HepG2 (cell line): ENCODE measurements at regions not wholly inside any gene's neighbourhood (a gene's known extent, or its start where the extent isn't known, plus 50 kb on each side); places are given as distances from the start of the nearest gene placed in this dataset.

Experiments
- ATAC-seq: fragments of 200-7000 bp; cut with Tn5 transposase; 3 replicates; pipeline ENCODE4 v1.9.1; 2020; ENCODE audit warnings: mild to moderate bottlenecking, moderate library complexity
- BruUV-seq: library from RNA; stranded (reverse); fragments of 400-500 nt; replicated peaks from 2 replicates; lab custom pipeline; 2021; lab: Mats Ljungman, UMichigan
- CTCF ChIA-PET: fragments of 300-600 bp; formaldehyde crosslinking; extraction: SDS; loops from one replicate; lab custom pipeline; 2021; ENCODE audit warnings: low total read pairs, inconsistent platforms, low intra/inter-chr PET ratio; lab: Yijun Ruan, JAX
- POLR2A ChIA-PET: fragments of 350-600 bp; sonication (Branson Sonifier 250); formaldehyde crosslinking; loops from one replicate; lab custom pipeline; 2020; ENCODE audit warnings: antibody characterized with exemption, inconsistent platforms; lab: Yijun Ruan, JAX
- DNase-seq: peaks from one replicate; pipeline ENCODE4 v3.0.0-alpha.2; 2015; ENCODE audit warnings: low spot score
- FAIRE-seq: peaks from 3 replicates; lab custom pipeline; 2011; peaks lifted over from hg19 to GRCh38; lab: Jason Lieb, UNC
- H2AFZ ChIP-seq: one replicate; pipeline ENCODE4 v1.6.1; 2011; ENCODE audit warnings: low read length, inconsistent platforms
- H3K27ac ChIP-seq: fragments of 300-600 bp; 3 replicates; pipeline ENCODE4 v1.8.0; 2011; ENCODE audit warnings: mixed run types, mild to moderate bottlenecking, mixed read lengths, low read length, inconsistent platforms; ENCODE audit not compliant: insufficient read depth; ENCODE audit errors: extremely low read length
- H3K27me3 ChIP-seq, 2 experiments: fragments of 200-600 bp in 1 of 2; 2 replicates in 1 of 2; 3 replicates in 1 of 2; pipeline versions ENCODE4 v1.6.0 to v1.8.0; 2011; ENCODE audit warnings: low read length in 2 of 2, mild to moderate bottlenecking in 2 of 2, moderate library complexity in 2 of 2, inconsistent platforms in 1 of 2; ENCODE audit not compliant: insufficient read depth in 2 of 2, control insufficient read depth in 1 of 2
- H3K36me3 ChIP-seq, 2 experiments: fragments of 200-600 bp in 1 of 2; replicated peaks in 1 of 2; 2 replicates in 1 of 2; 3 replicates in 1 of 2; pipeline versions ENCODE4 v1.5.1 to v1.8.0; 2011; ENCODE audit warnings: low read length in 2 of 2, inconsistent platforms in 1 of 2; ENCODE audit not compliant: insufficient read depth in 2 of 2, control insufficient read depth in 1 of 2
- H3K4me1 ChIP-seq: 2 replicates; pipeline ENCODE4 v1.5.1; 2012; ENCODE audit warnings: low read length, inconsistent platforms; ENCODE audit not compliant: insufficient read depth
- H3K4me2 ChIP-seq: 2 replicates; pipeline ENCODE4 v1.6.0; 2011; ENCODE audit warnings: low read depth, low read length, inconsistent platforms
- H3K4me3 ChIP-seq, 3 experiments: fragments of 200-600 bp in 1 of 3; sonication (generic), shearing (Covaris generic) in 1 of 3; replicated peaks in 1 of 3; 2 replicates each; pipeline ENCODE4 v1.5.1; 2011 to 2016; ENCODE audit warnings: low read length in 3 of 3, inconsistent platforms in 2 of 3, low read depth in 2 of 3, mild to moderate bottlenecking in 2 of 3, control low read depth in 1 of 3, mixed read lengths in 1 of 3; ENCODE audit not compliant: insufficient read depth in 1 of 3
- H3K79me2 ChIP-seq: one replicate; pipeline ENCODE4 v1.6.1; 2011; ENCODE audit warnings: low read length, inconsistent platforms; ENCODE audit not compliant: insufficient read depth
- H3K9ac ChIP-seq: 2 replicates; pipeline ENCODE4 v1.6.0; 2011; ENCODE audit warnings: mild to moderate bottlenecking, low read depth, low read length, inconsistent platforms; ENCODE audit not compliant: insufficient read depth
- H3K9me3 ChIP-seq: 2 replicates; pipeline ENCODE4 v1.5.1; 2012; ENCODE audit warnings: mild to moderate bottlenecking, low read length
- H4K20me1 ChIP-seq: 2 replicates; pipeline ENCODE4 v1.6.0; 2011; ENCODE audit warnings: inconsistent platforms, mild to moderate bottlenecking, low read length, moderate library complexity; ENCODE audit not compliant: insufficient read depth
- CEBPB ChIP-seq: IDR thresholded peaks from 2 replicates; pipeline ENCODE4 v1.6.1; 2011; ENCODE audit warnings: low read depth, low read length, improper control_type of control experiment, borderline replicate concordance
- MIER2 ChIP-seq: IDR thresholded peaks from 2 replicates; pipeline ENCODE4 v1.6.1; 2016; ENCODE audit warnings: missing biosample characterization, missing genetic modification reagents
- POLR2A ChIP-seq, 2 experiments: IDR thresholded peaks; 2 replicates each; pipeline ENCODE4 v1.6.1; 2011; ENCODE audit warnings: low read depth in 2 of 2, low read length in 2 of 2, mild to moderate bottlenecking in 1 of 2, moderate library complexity in 1 of 2; ENCODE audit not compliant: insufficient read depth in 1 of 2
- ZC3H13 ChIP-seq: sonication (generic); formaldehyde crosslinking; IDR thresholded peaks from 2 replicates; pipeline ENCODE4 v1.8.1; 2023; ENCODE audit warnings: mild to moderate bottlenecking, missing genetic modification reagents, moderate library complexity
- ZNF616 ChIP-seq: sonication (generic); formaldehyde crosslinking; IDR thresholded peaks from 2 replicates; pipeline ENCODE4 v1.5.0; 2020; ENCODE audit warnings: low read depth, mild to moderate bottlenecking, missing genetic modification reagents
- WGBS: methylation state at CpG from one replicate; pipeline ENCODE4 v1.1.6; 2017; ENCODE audit warnings: low lambda C conversion rate; 5-methylcytosine and 5-hydroxymethylcytosine counted together
- in situ Hi-C: cut with HindIII; loops from 2 replicates; pipeline ENCODE4 v1.10.0; 2017; ENCODE audit warnings: low pct_unique_long_range_greater_than_20kb; ENCODE audit not compliant: extremely low pct_ligation_motif_present
- intact Hi-C: fragments of 100-400 bp; cut with micrococcal nuclease; formaldehyde crosslinking; loops from one replicate; pipeline ENCODE4 v1.10.0; 2022; ENCODE audit not compliant: unreplicated experiment

DNA sequence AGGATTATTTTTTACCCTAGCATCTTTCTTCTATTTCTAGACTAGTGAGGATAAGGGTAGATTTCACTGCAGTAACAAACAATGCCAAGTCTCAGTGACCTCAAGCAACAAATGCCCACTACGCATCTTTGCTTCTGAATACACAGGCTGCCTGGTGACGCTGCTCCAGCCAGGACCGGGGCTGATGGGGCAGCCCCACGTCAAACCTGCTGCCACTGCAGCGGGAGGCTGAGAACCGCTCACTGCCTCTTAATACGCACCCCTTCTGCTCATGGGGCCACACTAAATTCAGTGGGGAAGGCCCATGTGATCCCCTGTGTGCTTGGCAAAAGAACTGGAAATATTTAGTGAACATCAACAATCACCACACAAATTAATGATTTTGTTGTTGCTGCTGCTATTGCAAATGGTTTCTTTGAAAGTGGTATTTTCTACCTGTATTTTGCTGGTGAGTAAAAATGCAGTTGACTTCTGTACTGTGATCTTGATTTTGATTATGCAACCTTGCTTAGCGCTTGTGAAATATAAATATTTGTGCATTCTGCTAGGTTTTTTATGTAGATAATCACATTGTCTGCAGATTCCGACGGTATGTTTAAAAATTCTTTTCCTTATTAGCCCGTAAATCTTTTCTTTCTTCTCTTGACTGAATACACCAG lies 139.5 kb upstream of the SPACA7 start:
- CTCF ChIA-PET, result no interaction called here

DNA sequence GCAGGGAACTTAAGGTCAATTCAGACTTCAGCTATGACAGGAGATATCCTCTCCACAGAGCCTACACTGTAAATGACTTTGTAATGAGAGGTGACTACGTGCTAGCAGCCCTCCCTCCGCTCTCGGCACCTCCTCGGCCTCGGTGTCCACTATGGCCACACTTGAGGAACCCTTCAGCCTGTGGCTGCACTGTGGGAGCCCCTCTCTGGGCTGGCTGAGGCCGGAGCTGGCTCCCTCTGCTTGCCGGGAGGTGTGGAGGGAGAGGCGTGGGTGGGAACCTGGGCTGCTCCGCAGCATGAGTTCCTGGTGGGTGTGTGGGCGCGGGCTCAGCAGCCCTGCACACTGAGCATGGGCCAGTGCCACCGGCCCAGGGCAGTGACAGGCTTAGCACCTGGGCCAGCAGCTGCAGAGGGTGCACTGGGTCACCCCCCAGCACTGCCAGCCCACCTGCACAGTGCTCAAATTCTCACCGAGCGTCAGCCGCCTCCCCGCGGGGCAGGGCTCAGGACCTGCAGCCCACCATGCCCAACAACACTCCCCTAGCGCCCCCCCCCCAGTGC lies 137.6 kb upstream of the SPACA7 start:
- WGBS, result 20% methylated on average over 1 of the region's 18 CpGs
- no peaks in the 10 kb centered on the region for H4K20me1 ChIP-seq
- H3K27ac ChIP-seq, result no peak overlapping the region
- H2AFZ ChIP-seq, result no peak overlapping the region
- CTCF ChIA-PET, result no interaction called here
- TF ChIP-seq MIER2 (CRISPR knock-in tag), result no peak
- no peaks in the 10 kb centered on the region for H3K9me3 ChIP-seq
- intact Hi-C loops (no loop called here), in situ Hi-C loops (no loop called here)
- no peak for DNase-seq
- no peak for ATAC-seq
- H3K27me3 ChIP-seq, result peaks cover 0 to 36% of the 10 kb centered on the region in 2 experiments; a peak in 2 of 5 replicates
- H3K4me2 ChIP-seq, result no peak overlapping the region
- H3K9ac ChIP-seq, result no peak overlapping the region
- H3K36me3 ChIP-seq, result no peaks in the 10 kb centered on the region
- no peak for FAIRE-seq
- no peaks in the 10 kb centered on the region for H3K79me2 ChIP-seq
- no peaks in the 10 kb centered on the region for H3K4me1 ChIP-seq
- POLR2A ChIA-PET, result no interaction called here
- no TSS peak for BruUV-seq
- no peak overlapping the region for H3K4me3 ChIP-seq

More for the DNA sequence above, 139.5 kb upstream of the SPACA7 start:
- in situ Hi-C loops (no loop called here), intact Hi-C loops (no loop called here)
- Histone ChIP-seq H3K27me3 (peaks cover under 1 to 40% of the 10 kb centered on the region in 2 experiments; a peak in 3 of 5 replicates), H3K4me2 (no peak overlapping the region), H3K9me3 (no peaks in the 10 kb centered on the region), H2AFZ (no peak overlapping the region), H3K27ac (no peak overlapping the region), H3K9ac (no peak overlapping the region), H4K20me1 (no peaks in the 10 kb centered on the region), H3K4me1 (no peaks in the 10 kb centered on the region), H3K36me3 (no peaks in the 10 kb centered on the region), H3K79me2 (no peaks in the 10 kb centered on the region), H3K4me3 (no peak overlapping the region)
- no peak for FAIRE-seq
- BruUV-seq, result no TSS peak
- POLR2A ChIA-PET, result no interaction called here
- ATAC-seq, result no peak
- WGBS, result 18% methylated on average over 11 of the region's 11 CpGs
- TF ChIP-seq ZC3H13 (CRISPR knock-in tag), result no peak
- peak; percentile 62; the same call in 1 of the 2 replicates for TF ChIP-seq CEBPB
- TF ChIP-seq ZNF616 (CRISPR knock-in tag), result no peak
- TF ChIP-seq POLR2A (IDR thresholded peaks at IDR 0.05; ENCODE audit: insufficient read depth in 1 of 2, low read depth in 2 of 2, low read length in 2 of 2), result no peak
- no peak for DNase-seq
